T-helper 1 cell (primary cell): ENCODE measurements at regions not wholly inside any gene's neighbourhood (a gene's known extent, or its start where the extent isn't known, plus 50 kb on each side); places are given as distances from the start of the nearest gene placed in this dataset.
"Not testable (repeated sequence)": the region's sequence is repeated elsewhere in the genome, so short reads cannot be mapped to it uniquely, and the experiment has no call there.

Experiments
- DNase-seq, 5 donors: peaks; one replicate each; pipeline ENCODE4 v3.0.0-alpha.2; 2012 to 2020

GRCh38 chr11:109945626-109946321 is 147.4 kb upstream of the ZC3H12C start:
- no peak for DNase-seq

GRCh38 chr11:109946322-109946846 is 146.8 kb upstream of the ZC3H12C start:
- DNase-seq = peak in 2 of 5 donors; percentile 24 to 68

GRCh38 chr11:109954534-109954933 is 138.7 kb upstream of the ZC3H12C start:
- DNase-seq = no peak

- no peak for DNase-seq
These were observed 136.9 kb upstream of the ZC3H12C start for GRCh38 chr11:109956124-109956793.

GRCh38 chr11:109957000-109957399 is 136.2 kb upstream of the ZC3H12C start:
- DNase-seq = no peak

GRCh38 chr11:109957601-109958000 is 135.6 kb upstream of the ZC3H12C start:
- no peak for DNase-seq

- no peak for DNase-seq
These were observed 134.9 kb upstream of the ZC3H12C start for GRCh38 chr11:109958131-109958820.

GRCh38 chr11:109958821-109959166 is 134.4 kb upstream of the ZC3H12C start:
- DNase-seq = no peak

GRCh38 chr11:109960831-109961230 is 132.4 kb upstream of the ZC3H12C start:
- no peak for DNase-seq

GRCh38 chr11:109961261-109961660 is 131.9 kb upstream of the ZC3H12C start:
- no peak for DNase-seq

GRCh38 chr11:109963101-109963500 is 130.1 kb upstream of the ZC3H12C start:
- DNase-seq = no peak

GRCh38 chr11:109964487-109964886 is 128.7 kb upstream of the ZC3H12C start:
- DNase-seq = no peak

GRCh38 chr11:109965445-109965844 is 127.7 kb upstream of the ZC3H12C start:
- not testable (repeated sequence) for DNase-seq

GRCh38 chr11:109965926-109966325 is 127.3 kb upstream of the ZC3H12C start:
- DNase-seq = not testable (repeated sequence)

- DNase-seq = not testable (repeated sequence)
These were observed 126.1 kb upstream of the ZC3H12C start for GRCh38 chr11:109967136-109967535.

GRCh38 chr11:109968299-109968698 is 124.9 kb upstream of the ZC3H12C start:
- no peak for DNase-seq

- DNase-seq = no peak
These were observed 124.4 kb upstream of the ZC3H12C start for GRCh38 chr11:109968781-109969180.

GRCh38 chr11:109970516-109971183 is 122.5 kb upstream of the ZC3H12C start:
- DNase-seq = no peak

- DNase-seq = no peak
These were observed 122.0 kb upstream of the ZC3H12C start for GRCh38 chr11:109971184-109971523.

GRCh38 chr11:109972181-109972715 is 120.9 kb upstream of the ZC3H12C start:
- no peak for DNase-seq

- DNase-seq = no peak
These were observed 120.3 kb upstream of the ZC3H12C start for GRCh38 chr11:109972939-109973338.

- DNase-seq = no peak
These were observed 119.7 kb upstream of the ZC3H12C start for GRCh38 chr11:109973486-109973885.

- DNase-seq = no peak
These were observed 118.7 kb upstream of the ZC3H12C start for GRCh38 chr11:109974523-109974922.
